ENCODE measurements at regions not wholly inside any gene's neighbourhood (a gene's known extent, or its start where the extent isn't known, plus 50 kb on each side); places are given as distances from the start of the nearest gene placed in this dataset.
"Not testable (repeated sequence)": the region's sequence is repeated elsewhere in the genome, so short reads cannot be mapped to it uniquely, and the experiment has no call there.

GRCh38 chr7:131957338-131958020 is 401.1 kb upstream of the PODXL start:
- no peak for DNase-seq

- no peak for DNase-seq
These were observed 400.4 kb upstream of the PODXL start for GRCh38 chr7:131956864-131957263.

- DNase-seq = no peak
These were observed 399.3 kb upstream of the PODXL start for GRCh38 chr7:131955679-131956078.

- DNase-seq = no peak
These were observed 396.8 kb upstream of the PODXL start for GRCh38 chr7:131953184-131953583.

- DNase-seq = no peak
These were observed 395.9 kb upstream of the PODXL start for GRCh38 chr7:131952365-131952764.

GRCh38 chr7:131950758-131951157 is 394.3 kb upstream of the PODXL start:
- DNase-seq = no peak

GRCh38 chr7:131949659-131950058 is 393.2 kb upstream of the PODXL start:
- no peak for DNase-seq

GRCh38 chr7:131948434-131949053 is 392.1 kb upstream of the PODXL start:
- no peak for DNase-seq

- no peak for DNase-seq
These were observed 391.2 kb upstream of the PODXL start for GRCh38 chr7:131947661-131948060.

GRCh38 chr7:131945957-131946544 is 389.6 kb upstream of the PODXL start:
- DNase-seq = no peak

- DNase-seq = peak; percentile 31
These were observed 389.0 kb upstream of the PODXL start for GRCh38 chr7:131945313-131945911.

- no peak for DNase-seq
These were observed 388.2 kb upstream of the PODXL start for GRCh38 chr7:131944556-131945069.

GRCh38 chr7:131943646-131944045 is 387.2 kb upstream of the PODXL start:
- no peak for DNase-seq

- no peak for DNase-seq
These were observed 386.8 kb upstream of the PODXL start for GRCh38 chr7:131943211-131943610.

GRCh38 chr7:131942287-131943150 is 386.1 kb upstream of the PODXL start:
- no peak for DNase-seq

- no peak for DNase-seq
These were observed 384.9 kb upstream of the PODXL start for GRCh38 chr7:131941291-131941690.

- no peak for DNase-seq
These were observed 384.3 kb upstream of the PODXL start for GRCh38 chr7:131940621-131941165.

- not testable (repeated sequence) for DNase-seq
These were observed 382.4 kb upstream of the PODXL start for GRCh38 chr7:131938788-131939187.

- no peak for DNase-seq
These were observed 381.4 kb upstream of the PODXL start for GRCh38 chr7:131937868-131938267.

- DNase-seq = no peak
These were observed 378.8 kb upstream of the PODXL start for GRCh38 chr7:131935180-131935579.

- no peak for DNase-seq
These were observed 378.0 kb upstream of the PODXL start for GRCh38 chr7:131934452-131934851.

- DNase-seq = no peak
These were observed 377.4 kb upstream of the PODXL start for GRCh38 chr7:131933751-131934289.

Data from NCI-H2029 treated with DMSO at 0.1 percent for 48 hours (cell line).